GM23338 (cell line): ENCODE measurements at regions not wholly inside any gene's neighbourhood (a gene's known extent, or its start where the extent isn't known, plus 50 kb on each side); places are given as distances from the start of the nearest gene placed in this dataset.

ENCODE experiments used
- CREB1 ChIP-seq: fragments of 250-450 bp; sonication (Bioruptor Pico); IDR thresholded peaks from 2 replicates; pipeline ENCODE4 v1.5.0; 2020; ENCODE audit warnings: low read depth, mild to moderate bottlenecking, moderate library complexity
- EZH2 ChIP-seq: fragments of 200-600 bp; sonication (generic); IDR thresholded peaks from one replicate; pipeline ENCODE4 v1.8.0; 2017; ENCODE audit warnings: antibody characterized with exemption, mild to moderate bottlenecking, low read depth; ENCODE audit not compliant: unreplicated experiment
- EZH2phosphoT487 ChIP-seq: fragments of 200-600 bp; sonication (generic); IDR thresholded peaks from one replicate; pipeline ENCODE4 v1.8.1; 2018; ENCODE audit warnings: antibody characterized with exemption; ENCODE audit not compliant: unreplicated experiment
- POLR2AphosphoS5 ChIP-seq: IDR thresholded peaks from 2 replicates; pipeline ENCODE4 v1.6.1; 2016; ENCODE audit warnings: antibody characterized with exemption, low read depth
- TF ChIP-seq, protein P1 (sequence below), 2 experiments: fragments of 200-600 bp in 1 of 2; sonication (generic) in 1 of 2; conservative IDR thresholded peaks; 2 replicates each; pipeline versions ENCODE4 v1.5.1 to v1.6.1; 2016 to 2017; ENCODE audit warnings: antibody characterized with exemption in 2 of 2, low read depth in 2 of 2, mild to moderate bottlenecking in 2 of 2, moderate library complexity in 1 of 2

DNA sequence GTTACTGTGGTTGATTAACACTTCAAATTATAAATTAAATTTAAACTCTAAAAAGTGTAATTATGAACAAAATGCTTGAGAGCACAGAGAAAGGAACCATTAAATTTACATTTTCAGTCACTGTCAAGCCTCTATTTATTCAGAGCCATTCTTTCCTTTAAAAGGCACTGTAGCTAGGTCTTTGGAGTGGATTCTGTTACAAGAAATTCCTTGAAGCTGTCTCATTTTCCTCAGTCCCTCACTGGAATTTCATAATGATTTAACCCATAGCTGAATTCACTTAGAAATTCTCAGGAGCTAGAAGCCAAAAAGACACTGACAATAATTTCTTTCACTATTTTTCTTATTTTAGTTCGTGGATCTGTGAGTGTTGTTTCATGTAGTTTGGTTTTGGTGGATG, 81.2 kb upstream of the TCF12 start:
- no peak for TF ChIP-seq EZH2
- TF ChIP-seq, protein P1, sequence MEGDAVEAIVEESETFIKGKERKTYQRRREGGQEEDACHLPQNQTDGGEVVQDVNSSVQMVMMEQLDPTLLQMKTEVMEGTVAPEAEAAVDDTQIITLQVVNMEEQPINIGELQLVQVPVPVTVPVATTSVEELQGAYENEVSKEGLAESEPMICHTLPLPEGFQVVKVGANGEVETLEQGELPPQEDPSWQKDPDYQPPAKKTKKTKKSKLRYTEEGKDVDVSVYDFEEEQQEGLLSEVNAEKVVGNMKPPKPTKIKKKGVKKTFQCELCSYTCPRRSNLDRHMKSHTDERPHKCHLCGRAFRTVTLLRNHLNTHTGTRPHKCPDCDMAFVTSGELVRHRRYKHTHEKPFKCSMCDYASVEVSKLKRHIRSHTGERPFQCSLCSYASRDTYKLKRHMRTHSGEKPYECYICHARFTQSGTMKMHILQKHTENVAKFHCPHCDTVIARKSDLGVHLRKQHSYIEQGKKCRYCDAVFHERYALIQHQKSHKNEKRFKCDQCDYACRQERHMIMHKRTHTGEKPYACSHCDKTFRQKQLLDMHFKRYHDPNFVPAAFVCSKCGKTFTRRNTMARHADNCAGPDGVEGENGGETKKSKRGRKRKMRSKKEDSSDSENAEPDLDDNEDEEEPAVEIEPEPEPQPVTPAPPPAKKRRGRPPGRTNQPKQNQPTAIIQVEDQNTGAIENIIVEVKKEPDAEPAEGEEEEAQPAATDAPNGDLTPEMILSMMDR (conservative IDR thresholded peaks at IDR 0.05; ENCODE audit: low read depth in 2 of 2): no peak
- TF ChIP-seq POLR2AphosphoS5: no peak
- TF ChIP-seq EZH2phosphoT487: no peak
- TF ChIP-seq CREB1 (CRISPR knock-in tag): no peak
